ENCODE measurements at regions not wholly inside any gene's neighbourhood (a gene's known extent, or its start where the extent isn't known, plus 50 kb on each side); places are given as distances from the start of the nearest gene placed in this dataset.

GRCh38 chrX:63985906-63986305, 200.9 kb upstream of the ARHGEF9 start:
- peaks cover 7% of the 10 kb centered on the region; the same call in 1 of the 2 replicates for H3K27me3 Mint-ChIP-seq (ENCODE audit: low read depth)
- no peak overlapping the region for H3K27ac Mint-ChIP-seq
- peaks cover 2% of the 10 kb centered on the region; the same call in 1 of the 2 replicates for H3K4me1 Mint-ChIP-seq
- H3K4me3 Mint-ChIP-seq = no peak overlapping the region
- H3K36me3 Mint-ChIP-seq = no peaks in the 10 kb centered on the region
- ChIA-PET CTCF (no interaction called here), POLR2A (no interaction called here)
- DNase-seq (ENCODE audit: low spot score) = no peak
- H3K9me3 Mint-ChIP-seq = no peaks in the 10 kb centered on the region; the same call in 1 of the 2 replicates
- no peak for ATAC-seq
- TF ChIP-seq ATF1 (CRISPR knock-in tag; IDR thresholded peaks at IDR 0.05) = no peak
- TF ChIP-seq AR (CRISPR knock-in tag; IDR thresholded peaks at IDR 0.05) = no peak
- TF ChIP-seq MYBL2 (CRISPR knock-in tag; IDR thresholded peaks at IDR 0.05) = no peak
- TF ChIP-seq ZNF232 (CRISPR knock-in tag; IDR thresholded peaks at IDR 0.05) = no peak
- TF ChIP-seq USF1 (CRISPR knock-in tag; IDR thresholded peaks at IDR 0.05) = no peak
- no peak for TF ChIP-seq E2F4 (CRISPR knock-in tag; IDR thresholded peaks at IDR 0.05; ENCODE audit: borderline replicate concordance, low read depth)
- no peak for TF ChIP-seq IRF2 (CRISPR knock-in tag; IDR thresholded peaks at IDR 0.05; ENCODE audit: borderline replicate concordance, low read depth)
- no peak for TF ChIP-seq RELA (CRISPR knock-in tag; IDR thresholded peaks at IDR 0.05; ENCODE audit: borderline replicate concordance)
- TF ChIP-seq PRDM15 (CRISPR knock-in tag; IDR thresholded peaks at IDR 0.05) = no peak
- TF ChIP-seq FOXP1 (CRISPR knock-in tag; IDR thresholded peaks at IDR 0.05; ENCODE audit: borderline replicate concordance) = no peak
- no peak for TF ChIP-seq TCF7 (CRISPR knock-in tag; IDR thresholded peaks at IDR 0.05; ENCODE audit: low read depth)
- TF ChIP-seq ZNF512 (CRISPR knock-in tag; IDR thresholded peaks at IDR 0.05; ENCODE audit: borderline replicate concordance) = no peak
- no peak for TF ChIP-seq ELF4 (CRISPR knock-in tag; IDR thresholded peaks at IDR 0.05; ENCODE audit: low read depth)
- TF ChIP-seq JAZF1 (CRISPR knock-in tag; IDR thresholded peaks at IDR 0.05) = no peak
- no peak for TF ChIP-seq CDX4 (CRISPR knock-in tag; IDR thresholded peaks at IDR 0.05; ENCODE audit: borderline replicate concordance)
- no peak for TF ChIP-seq FOXJ3 (CRISPR knock-in tag; IDR thresholded peaks at IDR 0.05; ENCODE audit: borderline replicate concordance)
- TF ChIP-seq MXD4 (CRISPR knock-in tag; IDR thresholded peaks at IDR 0.05; ENCODE audit: borderline replicate concordance) = no peak

Measured in WTC11 (cell line).